ENCODE measurements at regions not wholly inside any gene's neighbourhood (a gene's known extent, or its start where the extent isn't known, plus 50 kb on each side); places are given as distances from the start of the nearest gene placed in this dataset.
"Not testable (repeated sequence)": the region's sequence is repeated elsewhere in the genome, so short reads cannot be mapped to it uniquely, and the experiment has no call there.

DNA sequence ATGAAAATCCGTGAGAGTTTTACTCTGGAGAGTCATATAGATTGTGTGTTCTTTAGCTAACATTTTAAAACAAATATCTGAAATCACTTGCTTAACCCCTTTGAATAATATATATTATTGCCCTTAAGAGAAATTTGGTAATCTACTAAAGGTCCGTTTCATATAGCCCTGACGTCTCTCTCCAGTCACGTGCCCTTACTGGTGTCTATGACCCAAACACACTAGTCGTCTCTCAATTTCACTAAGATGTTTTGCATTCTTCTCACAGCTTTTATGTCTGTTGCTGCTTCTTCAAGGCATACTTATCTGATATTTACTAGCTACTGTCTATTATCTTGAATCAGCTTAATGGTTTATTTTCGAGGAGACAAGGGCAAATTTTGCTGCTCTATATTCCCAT is 409.9 kb downstream of the KCNJ18 start:
- Mint-ChIP-seq H3K4me1 (no peaks in the 10 kb centered on the region), H3K9me3 (peaks cover 31% of the 10 kb centered on the region), H3K27me3 (ENCODE audit: low read depth) (no peaks in the 10 kb centered on the region), H3K36me3 (no peaks in the 10 kb centered on the region), H3K4me3 (no peak overlapping the region), H3K27ac (no peak overlapping the region)
- no peak for DNase-seq (ENCODE audit: low spot score in 2 of 2, unreplicated experiment in 2 of 2)
- TF ChIP-seq CTCF (IDR thresholded peaks at IDR 0.05; ENCODE audit: unreplicated experiment), result no peak

- peaks cover 20% of the 10 kb centered on the region for H3K9me3 Mint-ChIP-seq
- not testable (repeated sequence) for H3K36me3 Mint-ChIP-seq; H3K27ac Mint-ChIP-seq; H3K4me1 Mint-ChIP-seq; H3K27me3 Mint-ChIP-seq (ENCODE audit: low read depth); H3K4me3 Mint-ChIP-seq; DNase-seq (ENCODE audit: low spot score in 2 of 2, unreplicated experiment in 2 of 2)
Observed at GRCh38 chr17:22116720-22117119, 424.4 kb downstream of the KCNJ18 start.

DNA sequence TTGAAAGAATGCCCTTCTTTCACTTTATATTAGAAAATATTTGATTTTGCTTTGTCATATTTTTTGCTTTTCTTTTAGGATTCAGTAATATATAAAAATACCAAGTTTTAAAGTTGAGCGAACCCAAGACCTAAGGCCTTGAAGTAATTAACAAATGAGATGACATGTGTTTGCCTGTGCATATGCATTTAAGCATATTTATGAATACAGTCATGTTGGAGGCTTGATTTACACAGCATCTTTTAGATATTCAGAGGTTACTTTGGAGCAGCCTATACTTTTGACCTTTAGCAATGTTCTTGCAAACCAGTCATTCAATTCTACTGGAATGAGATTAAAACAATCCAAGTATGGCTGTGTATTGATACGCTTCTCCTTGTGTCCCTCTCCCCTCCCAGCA is 425.1 kb downstream of the KCNJ18 start:
- not testable (repeated sequence) for H3K4me1 Mint-ChIP-seq; H3K4me3 Mint-ChIP-seq; H3K27me3 Mint-ChIP-seq (ENCODE audit: low read depth); H3K27ac Mint-ChIP-seq; DNase-seq (ENCODE audit: low spot score in 2 of 2, unreplicated experiment in 2 of 2); H3K36me3 Mint-ChIP-seq
- peaks cover 22% of the 10 kb centered on the region for H3K9me3 Mint-ChIP-seq

- not testable (repeated sequence) for H3K4me3 Mint-ChIP-seq; DNase-seq (ENCODE audit: low spot score in 2 of 2, unreplicated experiment in 2 of 2); H3K36me3 Mint-ChIP-seq; H3K27ac Mint-ChIP-seq; H3K4me1 Mint-ChIP-seq; H3K27me3 Mint-ChIP-seq (ENCODE audit: low read depth)
- peaks cover 16% of the 10 kb centered on the region for H3K9me3 Mint-ChIP-seq
Observed at GRCh38 chr17:22119016-22119415, 426.7 kb downstream of the KCNJ18 start.

DNA sequence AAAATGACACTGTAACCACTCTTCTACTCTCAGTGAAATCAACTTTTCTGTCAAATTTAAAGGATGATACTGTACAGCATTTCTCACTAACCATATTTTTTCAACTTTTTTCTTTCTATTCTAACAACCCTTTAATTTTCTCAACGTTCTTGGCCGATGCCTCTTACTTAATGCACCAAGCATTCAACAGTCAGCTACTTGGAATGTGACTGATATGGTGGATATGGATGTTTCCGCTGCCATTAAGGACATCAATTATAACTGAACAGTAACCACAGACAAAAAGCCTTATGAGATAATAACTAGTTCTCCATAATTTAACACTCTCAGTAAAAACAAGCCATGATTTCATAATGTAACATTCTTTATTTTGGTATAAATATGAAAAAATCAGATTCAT is 427.4 kb downstream of the KCNJ18 start:
- not testable (repeated sequence) for H3K27me3 Mint-ChIP-seq (ENCODE audit: low read depth); H3K4me3 Mint-ChIP-seq; DNase-seq (ENCODE audit: low spot score in 2 of 2, unreplicated experiment in 2 of 2); H3K36me3 Mint-ChIP-seq; H3K4me1 Mint-ChIP-seq
- peaks cover 16% of the 10 kb centered on the region for H3K9me3 Mint-ChIP-seq
- H3K27ac Mint-ChIP-seq, result peak overlapping the region; percentile 67

DNA sequence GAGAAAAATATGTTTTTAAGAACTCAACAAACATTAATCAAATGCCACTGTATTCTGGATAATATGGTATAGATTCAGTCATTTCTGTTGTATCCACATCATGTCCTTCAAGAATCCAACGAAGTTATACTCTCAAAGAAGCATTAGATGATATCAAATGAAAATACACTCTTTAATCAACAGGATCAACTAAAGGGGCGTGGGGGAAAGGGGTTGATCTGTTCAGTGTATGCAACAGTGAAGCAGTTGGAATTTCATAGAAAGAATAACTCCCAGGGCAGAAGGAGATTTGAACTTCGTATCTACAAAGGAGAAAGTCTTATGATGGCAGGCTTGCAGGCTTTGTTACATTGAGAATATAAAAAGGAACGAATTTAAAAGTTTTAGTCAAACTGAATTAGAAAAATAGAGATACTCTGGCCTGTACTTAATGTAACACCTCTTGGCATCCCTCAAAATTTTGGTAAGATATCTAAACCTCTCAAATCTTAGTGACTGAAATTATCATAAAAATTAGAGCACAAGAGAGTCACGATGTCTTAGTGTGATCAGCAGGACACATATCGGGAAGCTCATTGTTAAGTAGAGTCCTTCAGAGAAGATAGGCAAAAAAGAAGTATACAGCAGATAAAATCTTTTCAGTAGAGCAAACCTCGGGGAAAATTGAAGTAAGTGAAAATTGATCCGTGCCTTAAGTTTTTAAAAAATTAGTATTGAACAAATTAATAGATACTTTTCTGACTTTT is 431.4 kb downstream of the KCNJ18 start:
- Mint-ChIP-seq H3K4me1 (peaks cover 3% of the 10 kb centered on the region), H3K27me3 (ENCODE audit: low read depth) (no peaks in the 10 kb centered on the region), H3K36me3 (no peaks in the 10 kb centered on the region), H3K27ac (no peak overlapping the region), H3K4me3 (no peak overlapping the region), H3K9me3 (peaks cover 19% of the 10 kb centered on the region)
- no peak for DNase-seq (ENCODE audit: low spot score in 2 of 2, unreplicated experiment in 2 of 2)
- TF ChIP-seq CTCF (IDR thresholded peaks at IDR 0.05; ENCODE audit: unreplicated experiment), result no peak

GRCh38 chr17:22128171-22128570 is 435.8 kb downstream of the KCNJ18 start:
- H3K27me3 Mint-ChIP-seq (ENCODE audit: low read depth), result no peaks in the 10 kb centered on the region
- H3K27ac Mint-ChIP-seq, result no peak overlapping the region
- DNase-seq (ENCODE audit: low spot score in 2 of 2, unreplicated experiment in 2 of 2), result no peak
- no peak overlapping the region for H3K4me3 Mint-ChIP-seq
- no peaks in the 10 kb centered on the region for H3K36me3 Mint-ChIP-seq
- H3K4me1 Mint-ChIP-seq, result no peaks in the 10 kb centered on the region
- peaks cover 50% of the 10 kb centered on the region for H3K9me3 Mint-ChIP-seq
- no peak for TF ChIP-seq CTCF (IDR thresholded peaks at IDR 0.05; ENCODE audit: unreplicated experiment)

DNA sequence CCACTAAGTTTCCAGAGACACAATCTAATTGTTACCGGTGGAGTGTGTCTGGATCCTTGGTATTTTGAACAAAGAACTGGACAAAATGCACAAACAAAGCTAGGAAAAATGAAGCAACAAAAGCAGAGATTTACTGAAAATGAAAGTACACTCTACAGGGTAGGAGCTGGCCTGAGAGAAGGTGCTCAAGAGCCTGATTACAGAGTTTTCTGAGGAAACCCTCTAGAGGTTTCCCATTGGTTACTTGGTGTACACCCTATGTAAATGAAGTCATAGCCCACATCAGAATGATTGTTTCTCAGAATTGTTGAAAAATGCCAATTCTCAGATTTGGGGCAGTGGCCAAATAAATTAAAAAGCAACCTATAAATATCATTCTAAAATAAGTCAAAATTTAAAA is 436.4 kb downstream of the KCNJ18 start:
- H3K9me3 Mint-ChIP-seq, result peaks cover 55% of the 10 kb centered on the region
- no peak overlapping the region for H3K4me3 Mint-ChIP-seq
- no peak overlapping the region for H3K27ac Mint-ChIP-seq
- no peaks in the 10 kb centered on the region for H3K36me3 Mint-ChIP-seq
- H3K4me1 Mint-ChIP-seq, result no peaks in the 10 kb centered on the region
- no peaks in the 10 kb centered on the region for H3K27me3 Mint-ChIP-seq (ENCODE audit: low read depth)
- DNase-seq (ENCODE audit: low spot score in 2 of 2, unreplicated experiment in 2 of 2), result no peak
- TF ChIP-seq CTCF (IDR thresholded peaks at IDR 0.05; ENCODE audit: unreplicated experiment), result no peak

DNA sequence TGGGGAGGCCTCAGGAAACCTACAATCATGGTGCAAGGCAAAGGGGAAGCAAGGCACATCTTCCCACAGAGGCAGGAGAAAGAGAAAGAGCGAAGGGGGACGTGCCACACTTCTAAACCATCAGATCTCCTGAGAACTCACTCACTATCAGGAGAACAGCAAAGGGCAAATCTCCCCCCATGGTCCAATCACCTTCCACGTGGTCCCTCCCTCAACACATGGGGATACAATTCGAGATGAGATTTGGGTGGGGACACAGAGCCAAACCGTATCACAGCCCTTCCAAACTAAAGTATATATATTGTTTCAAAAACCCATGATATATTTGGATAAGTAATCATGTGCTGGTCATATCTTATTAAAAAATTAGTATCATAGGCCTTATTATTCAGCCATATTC is 437.6 kb downstream of the KCNJ18 start:
- not testable (repeated sequence) for H3K4me1 Mint-ChIP-seq; DNase-seq (ENCODE audit: low spot score in 2 of 2, unreplicated experiment in 2 of 2); H3K27ac Mint-ChIP-seq; H3K4me3 Mint-ChIP-seq; H3K27me3 Mint-ChIP-seq (ENCODE audit: low read depth); H3K36me3 Mint-ChIP-seq
- peaks cover 61% of the 10 kb centered on the region for H3K9me3 Mint-ChIP-seq

Measured in mesothelial cell of epicardium (in vitro differentiated cells).